Tibial nerve (tissue), 4 donors: ENCODE measurements at regions not wholly inside any gene's neighbourhood (a gene's known extent, or its start where the extent isn't known, plus 50 kb on each side); places are given as distances from the start of the nearest gene placed in this dataset.

ENCODE experiments used
- EP300 ChIP-seq, 2 donors: sonication (generic); formaldehyde crosslinking; IDR thresholded peaks; one replicate each; pipeline ENCODE4 v1.6.1; 2017; ENCODE audit warnings: antibody characterized with exemption in 2 of 2, mild to moderate bottlenecking in 1 of 2
- POLR2A ChIP-seq, 2 donors: fragments of 450-650 bp; IDR thresholded peaks; one replicate each; pipeline ENCODE4 v1.6.1; 2017; ENCODE audit warnings: antibody characterized with exemption in 2 of 2, mild to moderate bottlenecking in 2 of 2, moderate library complexity in 2 of 2
- TF ChIP-seq, protein P1 (sequence below), 5 experiments: fragments of 200-600 bp in 3 of 5; fragments of 450-650 bp in 2 of 5; sonication (generic) in 3 of 5; IDR thresholded peaks; one replicate each; pipeline ENCODE4 v1.5.1; 2016 to 2019; ENCODE audit warnings: antibody characterized with exemption in 5 of 5, mild to moderate bottlenecking in 3 of 5, moderate library complexity in 2 of 5

DNA sequence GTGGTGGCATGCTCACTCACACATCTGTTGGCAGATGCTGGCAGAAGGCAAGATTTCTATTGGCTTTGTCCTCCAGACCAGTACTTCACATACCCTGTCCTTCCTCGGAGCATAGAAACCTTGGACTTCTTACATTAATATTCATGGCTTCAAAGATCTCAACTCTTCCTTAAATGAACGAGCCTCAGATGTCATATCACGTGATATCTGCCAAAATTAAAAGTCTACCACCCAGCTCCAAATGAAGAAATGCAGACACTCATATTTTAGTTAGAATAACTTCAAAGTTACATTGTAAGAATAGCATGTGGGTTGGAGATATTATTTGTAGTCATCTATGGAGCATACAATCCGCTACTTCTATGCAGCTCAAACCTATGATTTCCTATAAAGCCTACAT is 1994.9 kb downstream of the NCAM2 start:
- TF ChIP-seq POLR2A (IDR thresholded peaks at IDR 0.05) (no peak), EP300 (IDR thresholded peaks at IDR 0.05) (no peak)
- TF ChIP-seq, protein P1, sequence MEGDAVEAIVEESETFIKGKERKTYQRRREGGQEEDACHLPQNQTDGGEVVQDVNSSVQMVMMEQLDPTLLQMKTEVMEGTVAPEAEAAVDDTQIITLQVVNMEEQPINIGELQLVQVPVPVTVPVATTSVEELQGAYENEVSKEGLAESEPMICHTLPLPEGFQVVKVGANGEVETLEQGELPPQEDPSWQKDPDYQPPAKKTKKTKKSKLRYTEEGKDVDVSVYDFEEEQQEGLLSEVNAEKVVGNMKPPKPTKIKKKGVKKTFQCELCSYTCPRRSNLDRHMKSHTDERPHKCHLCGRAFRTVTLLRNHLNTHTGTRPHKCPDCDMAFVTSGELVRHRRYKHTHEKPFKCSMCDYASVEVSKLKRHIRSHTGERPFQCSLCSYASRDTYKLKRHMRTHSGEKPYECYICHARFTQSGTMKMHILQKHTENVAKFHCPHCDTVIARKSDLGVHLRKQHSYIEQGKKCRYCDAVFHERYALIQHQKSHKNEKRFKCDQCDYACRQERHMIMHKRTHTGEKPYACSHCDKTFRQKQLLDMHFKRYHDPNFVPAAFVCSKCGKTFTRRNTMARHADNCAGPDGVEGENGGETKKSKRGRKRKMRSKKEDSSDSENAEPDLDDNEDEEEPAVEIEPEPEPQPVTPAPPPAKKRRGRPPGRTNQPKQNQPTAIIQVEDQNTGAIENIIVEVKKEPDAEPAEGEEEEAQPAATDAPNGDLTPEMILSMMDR (IDR thresholded peaks at IDR 0.05) = no peak
